ENCODE measurements at regions not wholly inside any gene's neighbourhood (a gene's known extent, or its start where the extent isn't known, plus 50 kb on each side); places are given as distances from the start of the nearest gene placed in this dataset.

- TF ChIP-seq TARDBP (IDR thresholded peaks at IDR 0.05) (no peak), PKNOX1 (IDR thresholded peaks at IDR 0.05) (no peak), FOXM1 (IDR thresholded peaks at IDR 0.05; ENCODE audit: borderline replicate concordance) (no peak)
- POLR2A ChIA-PET: no interaction called here
- CTCF ChIA-PET: no interaction called here
- no peak for DNase-seq (ENCODE audit: extremely low spot score)
Measured at GRCh38 chr16:66263973-66264310, 102.5 kb upstream of the CDH5 start.

GRCh38 chr16:66263168-66263972, 103.1 kb upstream of the CDH5 start:
- TF ChIP-seq ZNF384 (IDR thresholded peaks at IDR 0.05): no peak
- TF ChIP-seq FOXK2 (IDR thresholded peaks at IDR 0.05): no peak
- TF ChIP-seq TARDBP (IDR thresholded peaks at IDR 0.05): no peak
- TF ChIP-seq ARNT (IDR thresholded peaks at IDR 0.05): no peak
- POLR2A ChIA-PET: no interaction called here
- CTCF ChIA-PET: interaction anchor here (1.1 kb wide), 1 partner anchor 11 kb away, joined by 3 read pairs; no protein-coding TSS in a partner anchor

GRCh38 chr16:66262253-66263167, 104.0 kb upstream of the CDH5 start:
- ChIA-PET CTCF (interaction anchor here (1.1 kb wide), 1 partner anchor 11 kb away, joined by 3 read pairs; no protein-coding TSS in a partner anchor), POLR2A (no interaction called here)
- no peak for DNase-seq (ENCODE audit: extremely low spot score)
- TF ChIP-seq SP1 (IDR thresholded peaks at IDR 0.05): no peak
- TF ChIP-seq ARNT (IDR thresholded peaks at IDR 0.05): no peak
- no peak for TF ChIP-seq CTBP1 (IDR thresholded peaks at IDR 0.05; ENCODE audit: borderline replicate concordance)
- TF ChIP-seq L3MBTL2 (conservative IDR thresholded peaks at IDR 0.05): no peak
- no peak for TF ChIP-seq PKNOX1 (IDR thresholded peaks at IDR 0.05)
- no peak for TF ChIP-seq HDGF (IDR thresholded peaks at IDR 0.05; ENCODE audit: borderline replicate concordance)
- no peak for TF ChIP-seq TARDBP (IDR thresholded peaks at IDR 0.05)
- no peak for TF ChIP-seq FOXK2 (IDR thresholded peaks at IDR 0.05)
- no peak for TF ChIP-seq BHLHE40 (IDR thresholded peaks at IDR 0.05; ENCODE audit: borderline replicate concordance)
- TF ChIP-seq ZNF384 (IDR thresholded peaks at IDR 0.05): no peak
- no peak for TF ChIP-seq FOXA1 (IDR thresholded peaks at IDR 0.05)
- TF ChIP-seq LEF1 (IDR thresholded peaks at IDR 0.05; ENCODE audit: borderline replicate concordance): no peak
- no peak for TF ChIP-seq NFRKB (IDR thresholded peaks at IDR 0.05)
- no peak for TF ChIP-seq ELF4 (IDR thresholded peaks at IDR 0.05)
- no peak for TF ChIP-seq FOXM1 (IDR thresholded peaks at IDR 0.05; ENCODE audit: borderline replicate concordance)
- TF ChIP-seq SUZ12 (IDR thresholded peaks at IDR 0.05): no peak

More at GRCh38 chr16:66263168-66263972, 103.1 kb upstream of the CDH5 start:
- DNase-seq (ENCODE audit: extremely low spot score): no peak

- DNase-seq (ENCODE audit: extremely low spot score): no peak
- POLR2A ChIA-PET: no interaction called here
- CTCF ChIA-PET: no interaction called here
- TF ChIP-seq ELF4 (IDR thresholded peaks at IDR 0.05) (no peak), TARDBP (IDR thresholded peaks at IDR 0.05) (no peak), SP1 (IDR thresholded peaks at IDR 0.05) (no peak), BHLHE40 (IDR thresholded peaks at IDR 0.05; ENCODE audit: borderline replicate concordance) (no peak), LEF1 (IDR thresholded peaks at IDR 0.05; ENCODE audit: borderline replicate concordance) (no peak), CTBP1 (IDR thresholded peaks at IDR 0.05; ENCODE audit: borderline replicate concordance) (no peak), FOXA1 (IDR thresholded peaks at IDR 0.05) (no peak), FOXK2 (IDR thresholded peaks at IDR 0.05) (no peak), ARNT (IDR thresholded peaks at IDR 0.05) (no peak), PKNOX1 (IDR thresholded peaks at IDR 0.05) (no peak), ZNF384 (IDR thresholded peaks at IDR 0.05) (no peak), NFRKB (IDR thresholded peaks at IDR 0.05) (no peak), SUZ12 (IDR thresholded peaks at IDR 0.05) (no peak), L3MBTL2 (conservative IDR thresholded peaks at IDR 0.05) (no peak), FOXM1 (IDR thresholded peaks at IDR 0.05; ENCODE audit: borderline replicate concordance) (no peak), HDGF (IDR thresholded peaks at IDR 0.05; ENCODE audit: borderline replicate concordance) (no peak)
Measured at GRCh38 chr16:66261826-66262225, 104.7 kb upstream of the CDH5 start.

- DNase-seq (ENCODE audit: extremely low spot score): no peak
- POLR2A ChIA-PET: no interaction called here
- TF ChIP-seq SP1 (IDR thresholded peaks at IDR 0.05): no peak
- no peak for TF ChIP-seq SUZ12 (IDR thresholded peaks at IDR 0.05)
- TF ChIP-seq NFRKB (IDR thresholded peaks at IDR 0.05): no peak
- no peak for TF ChIP-seq ARNT (IDR thresholded peaks at IDR 0.05)
- TF ChIP-seq ZNF384 (IDR thresholded peaks at IDR 0.05): no peak
- no peak for TF ChIP-seq PKNOX1 (IDR thresholded peaks at IDR 0.05)
- TF ChIP-seq LEF1 (IDR thresholded peaks at IDR 0.05; ENCODE audit: borderline replicate concordance): no peak
- TF ChIP-seq FOXA1 (IDR thresholded peaks at IDR 0.05): no peak
- no peak for TF ChIP-seq CTBP1 (IDR thresholded peaks at IDR 0.05; ENCODE audit: borderline replicate concordance)
- no peak for TF ChIP-seq ELF4 (IDR thresholded peaks at IDR 0.05)
- TF ChIP-seq TARDBP (IDR thresholded peaks at IDR 0.05): no peak
- no peak for TF ChIP-seq FOXM1 (IDR thresholded peaks at IDR 0.05; ENCODE audit: borderline replicate concordance)
- TF ChIP-seq HDGF (IDR thresholded peaks at IDR 0.05; ENCODE audit: borderline replicate concordance): no peak
- TF ChIP-seq L3MBTL2 (conservative IDR thresholded peaks at IDR 0.05): no peak
- TF ChIP-seq BHLHE40 (IDR thresholded peaks at IDR 0.05; ENCODE audit: borderline replicate concordance): no peak
- TF ChIP-seq FOXK2 (IDR thresholded peaks at IDR 0.05): no peak
- CTCF ChIA-PET: no interaction called here
Measured at GRCh38 chr16:66260522-66261254, 105.8 kb upstream of the CDH5 start.

Data from HEK293T (cell line).